BJ (cell line): ENCODE measurements at regions not wholly inside any gene's neighbourhood (a gene's known extent, or its start where the extent isn't known, plus 50 kb on each side); places are given as distances from the start of the nearest gene placed in this dataset.
"Not testable (repeated sequence)": the region's sequence is repeated elsewhere in the genome, so short reads cannot be mapped to it uniquely, and the experiment has no call there.

Source experiments
- CTCF ChIA-PET: fragments of 350-600 bp; formaldehyde crosslinking; extraction: SDS; loops from one replicate; lab custom pipeline; 2021; ENCODE audit warnings: antibody characterized with exemption, inconsistent platforms; lab: Yijun Ruan, JAX
- POLR2A ChIA-PET: fragments of 300-600 bp; sonication (Branson Sonifier 250); formaldehyde crosslinking; extraction: SDS; loops from one replicate; lab custom pipeline; 2021; ENCODE audit warnings: antibody characterized with exemption; lab: Charles Lee
- DNase-seq: peaks from one replicate; pipeline ENCODE4 v3.0.0-alpha.2; 2011; ENCODE audit warnings: low read depth
- H3K27me3 ChIP-seq: 2 replicates; pipeline ENCODE4 v1.6.0; 2011; ENCODE audit warnings: low read length; ENCODE audit not compliant: control insufficient read depth, insufficient read depth
- H3K36me3 ChIP-seq: 2 replicates; pipeline ENCODE4 v1.5.1; 2011; ENCODE audit warnings: low read length; ENCODE audit not compliant: control insufficient read depth, insufficient read depth
- H3K4me3 ChIP-seq: 2 replicates; pipeline ENCODE4 v1.5.1; 2011; ENCODE audit warnings: low read depth, mild to moderate bottlenecking, control low read depth, low read length
- TF ChIP-seq, protein P1 (sequence below): IDR thresholded peaks from 2 replicates; pipeline ENCODE4 v1.5.1; 2011; ENCODE audit warnings: low read depth, mild to moderate bottlenecking, control low read depth, inconsistent platforms, low read length, moderate library complexity; ENCODE audit not compliant: insufficient read depth

DNA sequence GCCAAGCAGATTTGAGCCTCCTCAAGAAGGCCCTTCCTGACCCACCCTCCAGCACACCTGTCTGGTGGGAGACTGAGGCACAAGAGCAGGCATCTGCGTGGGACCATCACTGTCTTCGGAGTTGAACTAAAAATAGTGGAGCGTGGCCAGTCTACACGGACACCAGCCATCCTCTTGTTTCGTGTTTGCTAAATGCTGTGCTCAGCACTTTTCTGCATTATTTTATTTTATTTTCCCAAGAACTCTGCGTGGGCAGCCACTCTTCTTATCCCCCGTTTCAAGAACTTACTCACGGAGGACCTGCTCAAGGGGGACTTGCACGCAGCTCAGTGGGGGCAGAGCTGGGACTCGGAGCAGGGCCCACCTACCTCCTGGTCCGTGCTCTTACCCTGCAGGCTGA lies 60.8 kb downstream of the SOCS3 start:
- H3K36me3 ChIP-seq, result no peaks in the 10 kb centered on the region
- POLR2A ChIA-PET, result no interaction called here
- TF ChIP-seq, protein P1, sequence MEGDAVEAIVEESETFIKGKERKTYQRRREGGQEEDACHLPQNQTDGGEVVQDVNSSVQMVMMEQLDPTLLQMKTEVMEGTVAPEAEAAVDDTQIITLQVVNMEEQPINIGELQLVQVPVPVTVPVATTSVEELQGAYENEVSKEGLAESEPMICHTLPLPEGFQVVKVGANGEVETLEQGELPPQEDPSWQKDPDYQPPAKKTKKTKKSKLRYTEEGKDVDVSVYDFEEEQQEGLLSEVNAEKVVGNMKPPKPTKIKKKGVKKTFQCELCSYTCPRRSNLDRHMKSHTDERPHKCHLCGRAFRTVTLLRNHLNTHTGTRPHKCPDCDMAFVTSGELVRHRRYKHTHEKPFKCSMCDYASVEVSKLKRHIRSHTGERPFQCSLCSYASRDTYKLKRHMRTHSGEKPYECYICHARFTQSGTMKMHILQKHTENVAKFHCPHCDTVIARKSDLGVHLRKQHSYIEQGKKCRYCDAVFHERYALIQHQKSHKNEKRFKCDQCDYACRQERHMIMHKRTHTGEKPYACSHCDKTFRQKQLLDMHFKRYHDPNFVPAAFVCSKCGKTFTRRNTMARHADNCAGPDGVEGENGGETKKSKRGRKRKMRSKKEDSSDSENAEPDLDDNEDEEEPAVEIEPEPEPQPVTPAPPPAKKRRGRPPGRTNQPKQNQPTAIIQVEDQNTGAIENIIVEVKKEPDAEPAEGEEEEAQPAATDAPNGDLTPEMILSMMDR, result no peak
- no peak for DNase-seq
- CTCF ChIA-PET, result interaction anchor here (0.8 to 1.4 kb wide), 3 partner anchors 9 to 30 kb away, joined by 3 to 5 read pairs (median 4); no protein-coding TSS in a partner anchor
- no peaks in the 10 kb centered on the region for H3K27me3 ChIP-seq
- no peak overlapping the region for H3K4me3 ChIP-seq

DNA sequence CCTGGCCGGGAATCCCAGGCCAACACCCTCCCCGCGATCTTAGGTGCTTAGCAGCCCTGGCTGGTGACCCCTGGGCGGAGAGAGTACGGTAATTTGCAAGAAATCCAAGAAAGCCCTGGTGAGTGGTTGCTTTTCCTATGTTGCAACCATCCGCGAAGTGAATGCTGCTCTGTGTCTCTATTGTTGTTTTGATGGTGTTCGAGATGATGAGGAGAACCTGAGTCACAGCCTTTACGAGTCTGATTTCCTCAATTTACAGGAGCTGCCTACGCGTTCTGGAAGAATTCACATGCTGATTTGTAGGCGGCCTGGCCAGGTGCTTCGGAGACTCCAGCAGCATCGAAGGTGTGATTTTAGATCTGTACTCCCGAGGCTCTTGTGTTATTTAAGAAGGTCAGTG lies 63.3 kb downstream of the TMEM235 start:
- Histone ChIP-seq H3K4me3 (no peak overlapping the region), H3K27me3 (no peaks in the 10 kb centered on the region), H3K36me3 (no peaks in the 10 kb centered on the region)
- ChIA-PET POLR2A (no interaction called here), CTCF (no interaction called here)
- TF ChIP-seq, protein P1, result no peak
- DNase-seq, result peak; percentile 40

DNA sequence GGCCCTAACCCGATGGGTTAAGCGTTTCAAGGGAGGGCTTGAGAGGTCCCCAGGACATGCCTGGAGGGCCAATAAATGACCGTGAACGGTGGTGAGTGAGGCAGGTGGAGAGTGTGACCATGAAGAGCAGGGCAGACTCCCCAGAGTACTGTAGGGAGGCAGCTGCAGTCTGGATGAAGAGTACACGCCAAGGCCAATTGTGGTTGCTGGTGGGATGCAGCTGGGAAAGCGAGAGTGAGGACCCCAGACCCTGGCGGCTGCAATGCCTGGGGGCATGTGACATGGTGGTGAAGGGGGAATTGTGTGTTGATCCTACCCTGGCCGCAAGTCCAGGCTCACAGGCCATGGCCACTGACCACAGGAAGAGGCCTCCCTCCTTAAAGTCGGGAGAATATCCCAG lies 62.9 kb downstream of the TMEM235 start:
- POLR2A ChIA-PET, result no interaction called here
- CTCF ChIA-PET, result no interaction called here
- Histone ChIP-seq H3K36me3 (no peaks in the 10 kb centered on the region), H3K4me3 (no peak overlapping the region), H3K27me3 (no peaks in the 10 kb centered on the region)
- TF ChIP-seq, protein P1, result no peak
- DNase-seq, result no peak

DNA sequence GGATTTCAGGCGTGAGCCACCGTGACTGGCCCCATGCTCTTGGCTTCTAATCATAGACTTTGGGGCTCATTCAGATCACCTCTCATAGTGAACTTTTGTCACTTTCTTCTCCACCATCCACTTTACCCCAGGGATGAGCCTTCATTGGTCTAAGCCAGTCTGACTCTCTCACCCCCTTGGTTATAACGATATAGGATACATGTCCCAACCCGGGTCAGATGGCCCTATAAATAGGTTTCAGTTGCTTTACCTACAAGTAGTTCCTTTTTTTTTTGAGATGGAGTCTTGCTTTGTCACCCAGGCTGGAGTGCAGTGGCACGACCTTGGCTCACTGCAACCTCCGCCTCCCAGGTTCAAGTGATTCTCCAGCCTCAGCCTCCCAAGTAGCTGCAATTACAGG lies 61.7 kb downstream of the TMEM235 start:
- CTCF ChIA-PET, result interaction anchor here (0.6 kb wide), 1 partner anchor 22 kb away, joined by 3 read pairs; no protein-coding TSS in a partner anchor
- H3K4me3 ChIP-seq, POLR2A ChIA-PET, DNase-seq, H3K36me3 ChIP-seq, H3K27me3 ChIP-seq: not testable (repeated sequence)

DNA sequence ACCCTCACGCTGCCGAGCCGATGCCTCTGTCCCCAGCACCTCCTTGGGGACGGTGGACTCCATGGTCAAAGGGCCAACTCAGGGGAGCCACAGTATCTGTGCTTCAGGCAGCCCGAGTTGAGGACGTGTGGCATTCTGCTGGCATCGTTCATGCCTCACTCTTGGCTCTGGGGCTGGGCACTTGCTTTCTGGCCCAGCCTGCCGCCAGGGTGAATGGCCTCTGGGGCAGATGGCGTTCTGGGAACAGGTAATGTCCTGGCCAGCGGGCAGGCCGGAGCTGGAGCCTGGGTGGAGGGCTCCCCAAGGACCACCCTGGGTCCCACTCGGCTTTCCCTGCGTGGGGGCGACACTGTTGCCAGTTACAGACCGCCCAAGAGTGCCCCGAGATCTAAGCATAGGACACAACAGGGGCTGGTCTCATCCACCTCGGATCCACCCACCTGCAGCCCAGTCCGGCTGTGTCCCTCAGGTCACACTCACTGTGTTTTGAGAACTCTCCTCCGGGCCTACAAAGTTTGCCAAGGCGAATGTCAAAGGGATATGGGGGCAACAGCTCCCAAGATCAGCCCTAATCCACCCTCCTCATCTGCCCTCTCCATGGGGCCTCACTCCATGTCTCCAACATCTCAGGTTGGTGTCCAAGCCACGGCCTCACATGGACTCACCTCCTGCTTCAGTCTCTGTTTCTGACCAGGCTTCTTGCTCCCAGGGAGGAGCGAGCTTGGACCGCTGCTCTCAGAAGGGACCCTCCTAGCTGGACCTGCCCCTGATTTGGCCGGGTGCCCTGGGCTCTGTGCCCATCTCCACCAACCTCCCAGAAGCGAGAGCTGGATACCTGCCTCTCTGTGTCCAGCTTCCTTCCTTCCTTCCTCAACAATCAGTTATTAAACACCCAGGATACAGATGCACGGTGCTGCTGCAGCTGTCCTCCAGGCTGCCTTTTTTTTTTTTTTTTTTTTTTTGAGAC lies 60.8 kb downstream of the TMEM235 start:
- no peak for DNase-seq
- Histone ChIP-seq H3K4me3 (no peak overlapping the region), H3K36me3 (no peaks in the 10 kb centered on the region), H3K27me3 (no peaks in the 10 kb centered on the region)
- ChIA-PET CTCF (interaction anchor here (0.6 kb wide), 1 partner anchor 23 kb away, joined by 3 read pairs; no protein-coding TSS in a partner anchor), POLR2A (no interaction called here)
- TF ChIP-seq, protein P1, result no peak
